Activated CD8-positive, alpha-beta memory T cell treated with anti-CD3 and anti-CD28 coated beads, Interleukin-2, amount 50 U/mL, for 48 hours (primary cell): ENCODE measurements at regions not wholly inside any gene's neighbourhood (a gene's known extent, or its start where the extent isn't known, plus 50 kb on each side); places are given as distances from the start of the nearest gene placed in this dataset.
"Not testable (repeated sequence)": the region's sequence is repeated elsewhere in the genome, so short reads cannot be mapped to it uniquely, and the experiment has no call there.

ENCODE experiments used
- DNase-seq: peaks from one replicate; pipeline ENCODE4 v3.0.0-alpha.2; 2020

GRCh38 chr12:47367912-47368537, 288.3 kb upstream of the AMIGO2 start:
- DNase-seq, result no peak

GRCh38 chr12:47366579-47366978, 286.8 kb upstream of the AMIGO2 start:
- no peak for DNase-seq

- no peak for DNase-seq
These were observed 286.4 kb upstream of the AMIGO2 start for GRCh38 chr12:47366157-47366556.

GRCh38 chr12:47365443-47366076, 285.8 kb upstream of the AMIGO2 start:
- not testable (repeated sequence) for DNase-seq

- no peak for DNase-seq
These were observed 284.5 kb upstream of the AMIGO2 start for GRCh38 chr12:47364261-47364660.

- no peak for DNase-seq
These were observed 282.5 kb upstream of the AMIGO2 start for GRCh38 chr12:47362126-47362705.

GRCh38 chr12:47361389-47362021, 281.7 kb upstream of the AMIGO2 start:
- no peak for DNase-seq

GRCh38 chr12:47360771-47361388, 281.1 kb upstream of the AMIGO2 start:
- DNase-seq, result no peak

GRCh38 chr12:47360093-47360480, 280.3 kb upstream of the AMIGO2 start:
- DNase-seq, result no peak

GRCh38 chr12:47359310-47360092, 279.7 kb upstream of the AMIGO2 start:
- DNase-seq, result no peak

GRCh38 chr12:47357006-47357405, 277.2 kb upstream of the AMIGO2 start:
- not testable (repeated sequence) for DNase-seq

- no peak for DNase-seq
These were observed 276.5 kb upstream of the AMIGO2 start for GRCh38 chr12:47356129-47356700.

GRCh38 chr12:47353508-47353907, 273.7 kb upstream of the AMIGO2 start:
- no peak for DNase-seq

GRCh38 chr12:47352067-47352466, 272.3 kb upstream of the AMIGO2 start:
- no peak for DNase-seq

- DNase-seq, result no peak
These were observed 271.8 kb upstream of the AMIGO2 start for GRCh38 chr12:47351526-47351925.

- no peak for DNase-seq
These were observed 270.3 kb upstream of the AMIGO2 start for GRCh38 chr12:47350062-47350408.

- DNase-seq, result peak; percentile 65
These were observed 269.6 kb upstream of the AMIGO2 start for GRCh38 chr12:47349137-47350061.

GRCh38 chr12:47348206-47348605, 268.4 kb upstream of the AMIGO2 start:
- no peak for DNase-seq

GRCh38 chr12:47346251-47347019, 266.7 kb upstream of the AMIGO2 start:
- no peak for DNase-seq
